Mammary epithelial cell (primary cell): ENCODE measurements at regions not wholly inside any gene's neighbourhood (a gene's known extent, or its start where the extent isn't known, plus 50 kb on each side); places are given as distances from the start of the nearest gene placed in this dataset.

Experiments used
- EZH2 ChIP-seq: IDR thresholded peaks from 2 replicates; pipeline ENCODE4 v1.6.1; 2012; ENCODE audit warnings: low read length, inconsistent platforms, borderline replicate concordance
- TF ChIP-seq, protein P1 (sequence below), 2 donors: IDR thresholded peaks in 1 of 2; conservative IDR thresholded peaks in 1 of 2; 2 replicates each; pipeline ENCODE4 v1.5.1; 2011 to 2012; ENCODE audit warnings: inconsistent platforms in 2 of 2, low read length in 2 of 2, mild to moderate bottlenecking in 2 of 2, control low read depth in 1 of 2, low read depth in 1 of 2; ENCODE audit not compliant: insufficient read depth in 1 of 2; ENCODE audit errors: extremely low read depth in 1 of 2

GRCh38 chr2:219728991-219729487 is 101.6 kb downstream of the SLC4A3 start:
- TF ChIP-seq, protein P1, sequence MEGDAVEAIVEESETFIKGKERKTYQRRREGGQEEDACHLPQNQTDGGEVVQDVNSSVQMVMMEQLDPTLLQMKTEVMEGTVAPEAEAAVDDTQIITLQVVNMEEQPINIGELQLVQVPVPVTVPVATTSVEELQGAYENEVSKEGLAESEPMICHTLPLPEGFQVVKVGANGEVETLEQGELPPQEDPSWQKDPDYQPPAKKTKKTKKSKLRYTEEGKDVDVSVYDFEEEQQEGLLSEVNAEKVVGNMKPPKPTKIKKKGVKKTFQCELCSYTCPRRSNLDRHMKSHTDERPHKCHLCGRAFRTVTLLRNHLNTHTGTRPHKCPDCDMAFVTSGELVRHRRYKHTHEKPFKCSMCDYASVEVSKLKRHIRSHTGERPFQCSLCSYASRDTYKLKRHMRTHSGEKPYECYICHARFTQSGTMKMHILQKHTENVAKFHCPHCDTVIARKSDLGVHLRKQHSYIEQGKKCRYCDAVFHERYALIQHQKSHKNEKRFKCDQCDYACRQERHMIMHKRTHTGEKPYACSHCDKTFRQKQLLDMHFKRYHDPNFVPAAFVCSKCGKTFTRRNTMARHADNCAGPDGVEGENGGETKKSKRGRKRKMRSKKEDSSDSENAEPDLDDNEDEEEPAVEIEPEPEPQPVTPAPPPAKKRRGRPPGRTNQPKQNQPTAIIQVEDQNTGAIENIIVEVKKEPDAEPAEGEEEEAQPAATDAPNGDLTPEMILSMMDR (conservative IDR thresholded peaks at IDR 0.05 in 1 of 2, IDR thresholded peaks at IDR 0.05 in 1 of 2; ENCODE audit: extremely low read depth in 1 of 2, insufficient read depth in 1 of 2, low read depth in 1 of 2, low read length in 2 of 2): no peak
- no peak for TF ChIP-seq EZH2
